NOMO-1 (cell line): ENCODE measurements at regions not wholly inside any gene's neighbourhood (a gene's known extent, or its start where the extent isn't known, plus 50 kb on each side); places are given as distances from the start of the nearest gene placed in this dataset.

ENCODE experiments used
- DNase-seq, 2 experiments: peaks; one replicate each; lab custom pipeline; 2025; ENCODE audit not compliant: unreplicated experiment in 2 of 2; lab: John Stamatoyannopoulos, UW

- no peak for DNase-seq
Measured at GRCh38 chr10:90561666-90562065, 296.2 kb downstream of the HTR7 start.

- DNase-seq, result no peak
Measured at GRCh38 chr10:90571481-90572258, 286.2 kb downstream of the HTR7 start.

GRCh38 chr10:90575125-90575524 is 282.7 kb downstream of the HTR7 start:
- no peak for DNase-seq

GRCh38 chr10:90577569-90577968 is 280.3 kb downstream of the HTR7 start:
- DNase-seq, result no peak

GRCh38 chr10:90579602-90580242 is 278.1 kb downstream of the HTR7 start:
- DNase-seq, result no peak

GRCh38 chr10:90583416-90583815 is 274.4 kb downstream of the HTR7 start:
- no peak for DNase-seq

- DNase-seq, result no peak
Measured at GRCh38 chr10:90587081-90587491, 270.8 kb downstream of the HTR7 start.

- no peak for DNase-seq
Measured at GRCh38 chr10:90587561-90587960, 270.3 kb downstream of the HTR7 start.

- no peak for DNase-seq
Measured at GRCh38 chr10:90588222-90588621, 269.6 kb downstream of the HTR7 start.

- no peak for DNase-seq
Measured at GRCh38 chr10:90589825-90590224, 268.0 kb downstream of the HTR7 start.

GRCh38 chr10:90591629-90592028 is 266.2 kb downstream of the HTR7 start:
- no peak for DNase-seq

- peak; percentile 9 to 20 for DNase-seq
Measured at GRCh38 chr10:90592638-90593302, 265.1 kb downstream of the HTR7 start.

GRCh38 chr10:90598513-90598912 is 259.3 kb downstream of the HTR7 start:
- DNase-seq, result no peak

GRCh38 chr10:90602862-90603610 is 254.8 kb downstream of the HTR7 start:
- DNase-seq, result no peak

GRCh38 chr10:90604636-90605035 is 253.2 kb downstream of the HTR7 start:
- DNase-seq, result no peak

- DNase-seq, result no peak
Measured at GRCh38 chr10:90605506-90605905, 252.3 kb downstream of the HTR7 start.

GRCh38 chr10:90612276-90612675 is 245.6 kb downstream of the HTR7 start:
- DNase-seq, result no peak

- DNase-seq, result no peak
Measured at GRCh38 chr10:90614631-90615030, 243.2 kb downstream of the HTR7 start.

GRCh38 chr10:90621577-90621976 is 236.3 kb downstream of the HTR7 start:
- DNase-seq, result no peak

GRCh38 chr10:90635111-90635765 is 222.6 kb downstream of the HTR7 start:
- no peak for DNase-seq

- DNase-seq, result no peak
Measured at GRCh38 chr10:90640756-90641155, 217.1 kb downstream of the HTR7 start.
